IMR-90 (cell line): ENCODE measurements at regions not wholly inside any gene's neighbourhood (a gene's known extent, or its start where the extent isn't known, plus 50 kb on each side); places are given as distances from the start of the nearest gene placed in this dataset.
A peak's percentile ranks its signal among the peaks of the same experiment; 100 is the strongest.

Experiments
- ATAC-seq: fragments of 200-7000 bp; cut with Tn5 transposase; 2 replicates; pipeline ENCODE4 v1.9.1; 2020; ENCODE audit warnings: low read depth, mild to moderate bottlenecking, moderate library complexity
- BruUV-seq: library from RNA; stranded (reverse); fragments of 400-500 nt; replicated peaks from 2 replicates; lab custom pipeline; 2021; lab: Mats Ljungman, UMichigan
- CTCF ChIA-PET: fragments of 300-600 bp; formaldehyde crosslinking; extraction: SDS; loops from one replicate; lab custom pipeline; 2021; ENCODE audit warnings: antibody characterized with exemption; lab: Yijun Ruan, JAX
- POLR2A ChIA-PET: fragments of 300-600 bp; sonication (Branson Sonifier 250); formaldehyde crosslinking; loops from one replicate; lab custom pipeline; 2022; ENCODE audit warnings: antibody characterized with exemption; ENCODE audit not compliant: unreplicated experiment; lab: Charles Lee
- DNase-seq: peaks from one replicate; pipeline ENCODE4 v3.0.0; 2013
- H2AFZ ChIP-seq: replicated peaks from 2 replicates; pipeline ENCODE3; 2013; ENCODE audit warnings: low read length, mild to moderate bottlenecking; ENCODE audit not compliant: poor library complexity
- H2AK5ac ChIP-seq: 2 replicates; pipeline ENCODE4 v1.6.1; 2013; ENCODE audit warnings: low read depth, low read length, inconsistent platforms
- H2AK9ac ChIP-seq: replicated peaks from 2 replicates; pipeline ENCODE3; 2013; ENCODE audit warnings: mild to moderate bottlenecking, low read depth, low read length, moderate library complexity; ENCODE audit not compliant: poor library complexity
- H2BK120ac ChIP-seq: 2 replicates; pipeline ENCODE4 v1.6.1; 2013; ENCODE audit warnings: low read depth, low read length, inconsistent platforms
- H2BK15ac ChIP-seq: 3 replicates; pipeline ENCODE4 v1.6.1; 2013; ENCODE audit warnings: low read depth, low read length, inconsistent platforms
- H2BK20ac ChIP-seq: 2 replicates; pipeline ENCODE4 v1.6.1; 2013; ENCODE audit warnings: low read depth, mild to moderate bottlenecking, inconsistent platforms, low read length, moderate library complexity
- H2BK5ac ChIP-seq: 2 replicates; pipeline ENCODE4 v1.6.1; 2013; ENCODE audit warnings: mild to moderate bottlenecking, low read depth, low read length, inconsistent platforms; ENCODE audit not compliant: poor library complexity, severe bottlenecking
- H3K14ac ChIP-seq: replicated peaks from 2 replicates; pipeline ENCODE4 v1.6.1; 2013; ENCODE audit warnings: low read depth, low read length, inconsistent platforms
- H3K18ac ChIP-seq: 2 replicates; pipeline ENCODE4 v1.6.1; 2013; ENCODE audit warnings: low read depth, low read length, control low read depth
- H3K23ac ChIP-seq: 2 replicates; pipeline ENCODE4 v1.6.1; 2013; ENCODE audit warnings: low read depth, low read length, inconsistent platforms
- H3K27ac ChIP-seq: 2 replicates; pipeline ENCODE4 v1.5.1; 2013; ENCODE audit warnings: mild to moderate bottlenecking, control low read depth, low read length; ENCODE audit not compliant: insufficient read depth
- H3K27me3 ChIP-seq: 2 replicates; pipeline ENCODE4 v1.6.1; 2013; ENCODE audit warnings: low read length; ENCODE audit not compliant: control insufficient read depth, insufficient read depth
- H3K36me3 ChIP-seq: 2 replicates; pipeline ENCODE4 v1.6.1; 2013; ENCODE audit warnings: low read length, mixed read lengths; ENCODE audit not compliant: control insufficient read depth, insufficient read depth
- H3K4ac ChIP-seq: 2 replicates; pipeline ENCODE4 v1.6.1; 2013; ENCODE audit warnings: low read depth, low read length, inconsistent platforms
- H3K4me1 ChIP-seq: 2 replicates; pipeline ENCODE4 v1.6.1; 2013; ENCODE audit warnings: low read length, mixed read lengths; ENCODE audit not compliant: control insufficient read depth, insufficient read depth
- H3K4me2 ChIP-seq: 2 replicates; pipeline ENCODE4 v1.6.1; 2013; ENCODE audit warnings: low read depth, mild to moderate bottlenecking, control low read depth, low read length, moderate library complexity
- H3K4me3 ChIP-seq: 2 replicates; pipeline ENCODE4 v1.5.1; 2013; ENCODE audit warnings: low read depth, mild to moderate bottlenecking, control low read depth, low read length, moderate library complexity; ENCODE audit not compliant: insufficient read depth
- H3K56ac ChIP-seq: 2 replicates; pipeline ENCODE4 v1.6.1; 2013; ENCODE audit warnings: low read length, inconsistent platforms; ENCODE audit not compliant: insufficient read depth; ENCODE audit errors: extremely low read depth
- H3K79me1 ChIP-seq, 2 experiments: 2 replicates each; pipeline ENCODE4 v1.6.1; 2013; ENCODE audit warnings: low read length in 2 of 2, inconsistent platforms in 1 of 2, low read depth in 1 of 2
- H3K9ac ChIP-seq: 2 replicates; pipeline ENCODE4 v1.6.1; 2013; ENCODE audit warnings: low read depth, low read length, control low read depth
- H3K9me1 ChIP-seq: 2 replicates; pipeline ENCODE4 v1.6.1; 2013; ENCODE audit warnings: low read length, inconsistent platforms; ENCODE audit not compliant: insufficient read depth
- H3K9me3 ChIP-seq: 2 replicates; pipeline ENCODE4 v1.6.1; 2013; ENCODE audit warnings: low read length; ENCODE audit not compliant: control insufficient read depth, insufficient read depth
- H4K20me1 ChIP-seq: 2 replicates; pipeline ENCODE4 v1.6.1; 2013; ENCODE audit warnings: low read length, inconsistent platforms; ENCODE audit not compliant: insufficient read depth
- H4K5ac ChIP-seq: 2 replicates; pipeline ENCODE4 v1.6.1; 2013; ENCODE audit warnings: mild to moderate bottlenecking, low read depth, low read length, control low read depth
- H4K8ac ChIP-seq, 2 experiments: 2 replicates each; pipeline ENCODE4 v1.6.1; 2013; ENCODE audit warnings: low read depth in 2 of 2, low read length in 2 of 2, control low read depth in 1 of 2, inconsistent platforms in 1 of 2
- H4K91ac ChIP-seq: 2 replicates; pipeline ENCODE4 v1.6.1; 2013; ENCODE audit warnings: low read depth, low read length, inconsistent platforms; ENCODE audit not compliant: insufficient read depth
- CEBPB ChIP-seq: IDR thresholded peaks from 2 replicates; pipeline ENCODE4 v1.6.1; 2012; ENCODE audit warnings: low read depth, low read length, improper control_type of control experiment
- dilution Hi-C: fragments of 300-500 bp; cut with HindIII; formaldehyde crosslinking; loops from one replicate; pipeline ENCODE4 v1.14.3; 2018; ENCODE audit warnings: low sequenced_read_pairs; ENCODE audit not compliant: unreplicated experiment
- in situ Hi-C: fragments of 300-500 bp; cut with MboI; formaldehyde crosslinking; loops from 3 replicates; pipeline ENCODE4 v1.14.3; 2019; ENCODE audit warnings: low sequenced_read_pairs, inconsistent platforms, mixed read lengths
- intact Hi-C: fragments of 100-400 bp; cut with micrococcal nuclease; formaldehyde crosslinking; loops from 2 replicates; pipeline ENCODE4 v1.10.0; 2022
- TF ChIP-seq, protein P1 (sequence below): conservative IDR thresholded peaks from 2 replicates; pipeline ENCODE4 v1.5.1; 2012; ENCODE audit warnings: mild to moderate bottlenecking, low read depth, low read length, improper control_type of control experiment

DNA sequence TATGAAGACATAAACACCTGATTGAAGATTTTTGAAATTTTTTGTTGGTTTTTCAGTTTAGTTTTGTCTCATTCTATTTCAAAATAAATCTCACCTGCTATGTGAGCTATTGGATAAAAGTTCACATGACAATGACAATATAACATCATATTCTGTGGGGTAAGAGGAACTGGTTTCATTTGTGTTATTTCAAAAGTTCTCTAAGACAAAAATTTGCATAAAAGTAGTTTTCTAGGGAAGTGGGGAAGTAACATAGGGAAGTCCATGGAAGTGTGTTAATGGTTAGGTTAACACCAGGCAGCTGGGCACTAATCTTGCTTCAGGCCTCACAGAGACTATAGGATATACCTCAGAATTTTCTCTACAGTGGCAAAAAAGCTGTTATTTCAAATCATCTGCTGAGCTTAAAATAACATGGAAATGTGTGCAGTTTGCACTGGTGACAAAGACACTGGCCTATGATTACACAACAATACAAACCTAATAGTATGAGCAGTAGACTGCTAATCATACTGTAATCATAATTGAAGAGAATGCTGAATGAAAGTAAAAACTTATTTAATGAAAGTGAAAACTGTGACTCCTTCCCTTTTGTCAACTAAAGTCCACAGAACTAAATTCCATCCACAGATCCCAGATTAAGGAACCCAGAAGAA is 710.6 kb upstream of the TMEM132C start:
- Histone ChIP-seq H3K4me3 (no peak overlapping the region), H4K91ac (no peak overlapping the region), H3K4ac (no peak overlapping the region), H2BK120ac (no peak overlapping the region), H2AFZ (no peak overlapping the region), H3K79me1 (no peaks in the 10 kb centered on the region), H4K5ac (no peak overlapping the region), H3K4me2 (no peak overlapping the region), H2BK15ac (0 out of 3 replicates have a peak overlapping the region, but pooled peaks have one; percentile 38), H2AK5ac (no peak overlapping the region), H2BK20ac (no peak overlapping the region; the same call in 1 of the 2 replicates), H3K4me1 (peaks cover 1% of the 10 kb centered on the region; the same call in 1 of the 2 replicates), H2AK9ac (no peak overlapping the region), H3K36me3 (no peaks in the 10 kb centered on the region), H2BK5ac (no peak overlapping the region), H3K27ac (no peak overlapping the region), H3K56ac (no peak overlapping the region), H3K9me1 (no peaks in the 10 kb centered on the region), H3K9ac (no peak overlapping the region), H3K9me3 (no peaks in the 10 kb centered on the region; the same call in 1 of the 2 replicates), H3K27me3 (no peaks in the 10 kb centered on the region), H4K8ac (no peak overlapping the region), H3K14ac (no peak overlapping the region), H4K20me1 (no peaks in the 10 kb centered on the region), H3K18ac (no peak overlapping the region), H3K23ac (no peak overlapping the region)
- dilution Hi-C loops, result no loop called here
- POLR2A ChIA-PET, result no interaction called here
- ATAC-seq (no peak), DNase-seq (no peak)
- intact Hi-C loops, result loop anchor here (5.0 kb wide), 1 partner anchor 164 kb away; no protein-coding TSS in a partner anchor
- CTCF ChIA-PET, result interaction anchor here (1.5 kb wide), 1 partner anchor 121 kb away, joined by 4 read pairs; no protein-coding TSS in a partner anchor
- peak; percentile 51 for TF ChIP-seq CEBPB
- TF ChIP-seq, protein P1, sequence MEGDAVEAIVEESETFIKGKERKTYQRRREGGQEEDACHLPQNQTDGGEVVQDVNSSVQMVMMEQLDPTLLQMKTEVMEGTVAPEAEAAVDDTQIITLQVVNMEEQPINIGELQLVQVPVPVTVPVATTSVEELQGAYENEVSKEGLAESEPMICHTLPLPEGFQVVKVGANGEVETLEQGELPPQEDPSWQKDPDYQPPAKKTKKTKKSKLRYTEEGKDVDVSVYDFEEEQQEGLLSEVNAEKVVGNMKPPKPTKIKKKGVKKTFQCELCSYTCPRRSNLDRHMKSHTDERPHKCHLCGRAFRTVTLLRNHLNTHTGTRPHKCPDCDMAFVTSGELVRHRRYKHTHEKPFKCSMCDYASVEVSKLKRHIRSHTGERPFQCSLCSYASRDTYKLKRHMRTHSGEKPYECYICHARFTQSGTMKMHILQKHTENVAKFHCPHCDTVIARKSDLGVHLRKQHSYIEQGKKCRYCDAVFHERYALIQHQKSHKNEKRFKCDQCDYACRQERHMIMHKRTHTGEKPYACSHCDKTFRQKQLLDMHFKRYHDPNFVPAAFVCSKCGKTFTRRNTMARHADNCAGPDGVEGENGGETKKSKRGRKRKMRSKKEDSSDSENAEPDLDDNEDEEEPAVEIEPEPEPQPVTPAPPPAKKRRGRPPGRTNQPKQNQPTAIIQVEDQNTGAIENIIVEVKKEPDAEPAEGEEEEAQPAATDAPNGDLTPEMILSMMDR, result no peak
- no TSS peak for BruUV-seq
- in situ Hi-C loops, result no loop called here
